Hepatocyte (in vitro differentiated cells): ENCODE measurements at regions not wholly inside any gene's neighbourhood (a gene's known extent, or its start where the extent isn't known, plus 50 kb on each side); places are given as distances from the start of the nearest gene placed in this dataset.

Experiments used
- DNase-seq: peaks from one replicate; pipeline ENCODE4 v3.0.0-alpha.2; 2016; ENCODE audit warnings: low spot score
- H2AFZ ChIP-seq: fragments of 200-600 bp; sonication (generic); 2 replicates; pipeline ENCODE4 v1.6.0; 2016; ENCODE audit warnings: antibody characterized with exemption, mild to moderate bottlenecking
- H3K27ac ChIP-seq: fragments of 200-600 bp; sonication (generic); 2 replicates; pipeline ENCODE4 v1.5.1; 2016; ENCODE audit warnings: mild to moderate bottlenecking
- H3K27me3 ChIP-seq: fragments of 200-600 bp; sonication (generic); 2 replicates; pipeline ENCODE4 v1.6.1; 2016
- H3K36me3 ChIP-seq: fragments of 200-600 bp; sonication (generic); replicated peaks from 2 replicates; pipeline ENCODE4 v1.5.1; 2016; ENCODE audit warnings: low read depth; ENCODE audit not compliant: insufficient read depth
- H3K4me1 ChIP-seq: fragments of 200-600 bp; sonication (generic); 2 replicates; pipeline ENCODE4 v1.5.1; 2016; ENCODE audit warnings: mild to moderate bottlenecking, moderate library complexity; ENCODE audit not compliant: insufficient read depth
- H3K4me2 ChIP-seq: fragments of 200-600 bp; sonication (generic); 2 replicates; pipeline ENCODE4 v1.6.0; 2016
- H3K4me3 ChIP-seq: fragments of 200-600 bp; sonication (generic); 2 replicates; pipeline ENCODE4 v1.5.1; 2016; ENCODE audit warnings: mild to moderate bottlenecking
- H3K79me2 ChIP-seq: fragments of 200-600 bp; sonication (generic); 2 replicates; pipeline ENCODE4 v1.6.0; 2017; ENCODE audit warnings: mild to moderate bottlenecking
- H3K9me2 ChIP-seq: fragments of 200-600 bp; sonication (generic); replicated peaks from 2 replicates; pipeline ENCODE4 v1.6.0; 2017; ENCODE audit warnings: mild to moderate bottlenecking; ENCODE audit not compliant: insufficient read depth
- H3K9me3 ChIP-seq: fragments of 200-600 bp; sonication (generic); 2 replicates; pipeline ENCODE4 v1.5.1; 2016; ENCODE audit warnings: low read depth, mild to moderate bottlenecking
- H4K20me1 ChIP-seq: fragments of 200-600 bp; sonication (generic); 2 replicates; pipeline ENCODE4 v1.6.0; 2016; ENCODE audit warnings: mild to moderate bottlenecking; ENCODE audit not compliant: insufficient read depth, poor library complexity, severe bottlenecking
- CTCF ChIP-seq: fragments of 200-600 bp; sonication (generic); IDR thresholded peaks from 2 replicates; pipeline ENCODE4 v1.5.1; 2016; ENCODE audit warnings: antibody characterized with exemption, mild to moderate bottlenecking; ENCODE audit not compliant: poor library complexity
- EZH2 ChIP-seq: fragments of 200-600 bp; sonication (generic); IDR thresholded peaks from 2 replicates; pipeline ENCODE4 v1.6.1; 2016; ENCODE audit warnings: antibody characterized with exemption, mild to moderate bottlenecking, borderline replicate concordance
- EZH2phosphoT487 ChIP-seq: fragments of 200-600 bp; sonication (generic); IDR thresholded peaks from one replicate; pipeline ENCODE4 v1.6.1; 2018; ENCODE audit warnings: antibody characterized with exemption, mild to moderate bottlenecking, low read depth, moderate library complexity; ENCODE audit not compliant: unreplicated experiment, severe bottlenecking
- WGBS: methylation state at CpG from one replicate; pipeline ENCODE4 v1.1.6; 2016; ENCODE audit warnings: low lambda C conversion rate; ENCODE audit errors: missing lambda C conversion rate; 5-methylcytosine and 5-hydroxymethylcytosine counted together

GRCh38 chr3:18765662-18766061 is 340.5 kb upstream of the SATB1 start:
- no peaks in the 10 kb centered on the region for H3K9me2 ChIP-seq
- H4K20me1 ChIP-seq, result no peaks in the 10 kb centered on the region
- no peaks in the 10 kb centered on the region for H3K27me3 ChIP-seq
- TF ChIP-seq EZH2 (no peak), EZH2phosphoT487 (no peak), CTCF (no peak)
- no peaks in the 10 kb centered on the region for H3K36me3 ChIP-seq
- no peak overlapping the region for H3K27ac ChIP-seq
- H3K4me1 ChIP-seq, result no peaks in the 10 kb centered on the region
- H2AFZ ChIP-seq, result no peak overlapping the region
- H3K4me2 ChIP-seq, result no peak overlapping the region
- 79% methylated on average over 1 of the region's 1 CpG for WGBS
- H3K9me3 ChIP-seq, result no peaks in the 10 kb centered on the region
- H3K4me3 ChIP-seq, result no peak overlapping the region
- H3K79me2 ChIP-seq, result no peaks in the 10 kb centered on the region
- DNase-seq, result no peak

GRCh38 chr3:18765161-18765560 is 340.0 kb upstream of the SATB1 start:
- H3K27ac ChIP-seq, result no peak overlapping the region
- H3K27me3 ChIP-seq, result no peaks in the 10 kb centered on the region
- no peaks in the 10 kb centered on the region for H3K36me3 ChIP-seq
- H3K79me2 ChIP-seq, result no peaks in the 10 kb centered on the region
- 88% methylated on average over 5 of the region's 5 CpGs for WGBS
- no peak overlapping the region for H3K4me3 ChIP-seq
- H3K9me2 ChIP-seq, result no peaks in the 10 kb centered on the region
- H3K9me3 ChIP-seq, result no peaks in the 10 kb centered on the region
- DNase-seq, result no peak
- no peak for TF ChIP-seq EZH2
- H4K20me1 ChIP-seq, result no peaks in the 10 kb centered on the region
- H3K4me2 ChIP-seq, result no peak overlapping the region
- no peaks in the 10 kb centered on the region for H3K4me1 ChIP-seq
- no peak overlapping the region for H2AFZ ChIP-seq

GRCh38 chr3:18761530-18761929 is 336.4 kb upstream of the SATB1 start:
- DNase-seq, result no peak
- no peaks in the 10 kb centered on the region for H3K27me3 ChIP-seq
- no peaks in the 10 kb centered on the region for H3K9me3 ChIP-seq
- H2AFZ ChIP-seq, result no peak overlapping the region
- no peak overlapping the region for H3K27ac ChIP-seq
- WGBS, result 71% methylated on average over 5 of the region's 5 CpGs
- H3K4me2 ChIP-seq, result no peak overlapping the region
- H3K36me3 ChIP-seq, result no peaks in the 10 kb centered on the region
- no peaks in the 10 kb centered on the region for H3K9me2 ChIP-seq
- H3K4me3 ChIP-seq, result no peak overlapping the region
- H4K20me1 ChIP-seq, result no peaks in the 10 kb centered on the region
- H3K4me1 ChIP-seq, result no peaks in the 10 kb centered on the region
- TF ChIP-seq EZH2phosphoT487 (no peak), EZH2 (no peak), CTCF (no peak)
- H3K79me2 ChIP-seq, result no peaks in the 10 kb centered on the region

- Histone ChIP-seq H3K27ac (peak overlapping the region; percentile 36), H3K4me1 (no peaks in the 10 kb centered on the region), H3K9me3 (no peaks in the 10 kb centered on the region), H4K20me1 (no peaks in the 10 kb centered on the region), H3K79me2 (no peaks in the 10 kb centered on the region), H3K36me3 (no peaks in the 10 kb centered on the region), H3K4me2 (peak overlapping the region; percentile 48), H2AFZ (no peak overlapping the region), H3K27me3 (no peaks in the 10 kb centered on the region), H3K9me2 (no peaks in the 10 kb centered on the region), H3K4me3 (no peak overlapping the region)
- peak; percentile 85 for DNase-seq
- WGBS, result 48% methylated on average over 4 of the region's 4 CpGs
- no peak for TF ChIP-seq EZH2
- peak; percentile 62 for TF ChIP-seq CTCF
These were observed 333.0 kb upstream of the SATB1 start for GRCh38 chr3:18758047-18758704.
